ENCODE measurements at regions not wholly inside any gene's neighbourhood (a gene's known extent, or its start where the extent isn't known, plus 50 kb on each side); places are given as distances from the start of the nearest gene placed in this dataset.

GRCh38 chr1:56189946-56190805 lies 389.2 kb downstream of the PLPP3 start:
- DNase-seq (ENCODE audit: low read depth) = no peak

- no peak for DNase-seq (ENCODE audit: low read depth)
These were observed 389.9 kb downstream of the PLPP3 start for GRCh38 chr1:56189454-56189853.

GRCh38 chr1:56188855-56189254 lies 390.5 kb downstream of the PLPP3 start:
- DNase-seq (ENCODE audit: low read depth) = no peak

- DNase-seq (ENCODE audit: low read depth) = no peak
These were observed 391.1 kb downstream of the PLPP3 start for GRCh38 chr1:56188221-56188620.

GRCh38 chr1:56187405-56187804 lies 392.0 kb downstream of the PLPP3 start:
- no peak for DNase-seq (ENCODE audit: low read depth)

- no peak for DNase-seq (ENCODE audit: low read depth)
These were observed 393.9 kb downstream of the PLPP3 start for GRCh38 chr1:56185493-56185892.

- DNase-seq (ENCODE audit: low read depth) = no peak
These were observed 396.2 kb downstream of the PLPP3 start for GRCh38 chr1:56183151-56183550.

- DNase-seq (ENCODE audit: low read depth) = no peak
These were observed 398.7 kb downstream of the PLPP3 start for GRCh38 chr1:56180520-56181190.

GRCh38 chr1:56179543-56179942 lies 399.8 kb downstream of the PLPP3 start:
- DNase-seq (ENCODE audit: low read depth) = no peak

- no peak for DNase-seq (ENCODE audit: low read depth)
These were observed 404.2 kb downstream of the PLPP3 start for GRCh38 chr1:56175211-56175610.

GRCh38 chr1:56174176-56174885 lies 405.0 kb downstream of the PLPP3 start:
- DNase-seq (ENCODE audit: low read depth) = no peak

GRCh38 chr1:56173736-56174135 lies 405.6 kb downstream of the PLPP3 start:
- no peak for DNase-seq (ENCODE audit: low read depth)

GRCh38 chr1:56171670-56172069 lies 407.7 kb downstream of the PLPP3 start:
- no peak for DNase-seq (ENCODE audit: low read depth)

GRCh38 chr1:56170784-56171320 lies 408.5 kb downstream of the PLPP3 start:
- DNase-seq (ENCODE audit: low read depth) = no peak

GRCh38 chr1:56169856-56170255 lies 409.5 kb downstream of the PLPP3 start:
- no peak for DNase-seq (ENCODE audit: low read depth)

- DNase-seq (ENCODE audit: low read depth) = no peak
These were observed 411.2 kb downstream of the PLPP3 start for GRCh38 chr1:56168176-56168575.

- no peak for DNase-seq (ENCODE audit: low read depth)
These were observed 411.8 kb downstream of the PLPP3 start for GRCh38 chr1:56167596-56167995.

- DNase-seq (ENCODE audit: low read depth) = no peak
These were observed 418.5 kb downstream of the PLPP3 start for GRCh38 chr1:56160773-56161315.

GRCh38 chr1:56156971-56157876 lies 422.1 kb downstream of the PLPP3 start:
- no peak for DNase-seq (ENCODE audit: low read depth)

- no peak for DNase-seq (ENCODE audit: low read depth)
These were observed 426.1 kb downstream of the PLPP3 start for GRCh38 chr1:56153276-56153675.

- no peak for DNase-seq (ENCODE audit: low read depth)
These were observed 426.7 kb downstream of the PLPP3 start for GRCh38 chr1:56152635-56153034.
